ENCODE measurements at regions not wholly inside any gene's neighbourhood (a gene's known extent, or its start where the extent isn't known, plus 50 kb on each side); places are given as distances from the start of the nearest gene placed in this dataset.

DNA sequence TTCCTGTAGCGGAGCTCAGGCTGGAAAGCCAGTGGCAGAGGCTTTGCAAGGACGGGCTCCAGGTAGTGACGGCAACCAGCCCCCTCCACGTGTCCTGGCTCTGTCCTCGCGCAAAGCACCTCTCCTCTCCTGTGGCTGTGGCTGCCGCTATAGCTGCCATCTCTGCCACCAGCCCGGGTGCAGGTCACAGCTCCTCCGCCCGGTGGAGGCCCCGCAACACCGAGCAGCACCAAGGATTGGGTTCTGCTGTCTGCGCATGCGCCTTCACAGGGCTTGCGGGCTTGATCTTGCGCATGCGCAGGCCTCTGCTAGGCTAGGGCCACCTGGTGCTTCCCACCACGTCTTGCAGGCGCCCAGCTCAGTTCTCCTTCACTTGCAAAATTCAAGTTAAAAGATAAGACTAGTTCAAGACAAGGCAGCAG, 625.4 kb downstream of the QKI start (continued):
- TF ChIP-seq, protein P1, sequence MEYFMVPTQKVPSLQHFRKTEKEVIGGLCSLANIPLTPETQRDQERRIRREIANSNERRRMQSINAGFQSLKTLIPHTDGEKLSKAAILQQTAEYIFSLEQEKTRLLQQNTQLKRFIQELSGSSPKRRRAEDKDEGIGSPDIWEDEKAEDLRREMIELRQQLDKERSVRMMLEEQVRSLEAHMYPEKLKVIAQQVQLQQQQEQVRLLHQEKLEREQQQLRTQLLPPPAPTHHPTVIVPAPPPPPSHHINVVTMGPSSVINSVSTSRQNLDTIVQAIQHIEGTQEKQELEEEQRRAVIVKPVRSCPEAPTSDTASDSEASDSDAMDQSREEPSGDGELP (CRISPR knock-in tag; IDR thresholded peaks at IDR 0.05; ENCODE audit: borderline replicate concordance): no peak
- TF ChIP-seq IRF2 (CRISPR knock-in tag; IDR thresholded peaks at IDR 0.05): no peak
- no peak for TF ChIP-seq WHSC1 (IDR thresholded peaks at IDR 0.05; ENCODE audit: low read length)
- TF ChIP-seq ZBTB8A (IDR thresholded peaks at IDR 0.05; ENCODE audit: partially characterized antibody): no peak
- no peak for TF ChIP-seq MYBL2 (IDR thresholded peaks at IDR 0.05; ENCODE audit: low read depth)
- no peak for TF ChIP-seq MYBL2 (CRISPR knock-in tag; IDR thresholded peaks at IDR 0.05; ENCODE audit: borderline replicate concordance)
- TF ChIP-seq ELF2 (CRISPR knock-in tag; IDR thresholded peaks at IDR 0.05): no peak
- no peak for TF ChIP-seq ZNF57 (CRISPR knock-in tag; IDR thresholded peaks at IDR 0.05)
- no peak for TF ChIP-seq CHD4 (IDR thresholded peaks at IDR 0.05; ENCODE audit: insufficient read depth, insufficient replicate concordance, low read depth, low read length, poor library complexity, severe bottlenecking)
- peak in 1 of 2 experiments; percentile 74; a peak in 1 of 4 replicates for TF ChIP-seq KDM4B (IDR thresholded peaks at IDR 0.05; ENCODE audit: borderline replicate concordance in 2 of 2, low read depth in 1 of 2)
- TF ChIP-seq GTF2E2 (tag; IDR thresholded peaks at IDR 0.05): no peak
- TF ChIP-seq YY1 (IDR thresholded peaks at IDR 0.05; ENCODE audit: borderline replicate concordance in 1 of 3, control insufficient read depth in 1 of 3, extremely low read depth in 1 of 3, insufficient read depth in 3 of 3, insufficient read length in 1 of 3, insufficient replicate concordance in 2 of 3, low read depth in 1 of 3, low read length in 2 of 3): peak in 1 of 3 experiments; percentile 17
- TF ChIP-seq HMGN3 (IDR thresholded peaks at IDR 0.05; ENCODE audit: borderline replicate concordance, extremely low read depth, insufficient read length, low read depth, low read length): peak; percentile 44
- TF ChIP-seq RCOR1 (IDR thresholded peaks at IDR 0.05; ENCODE audit: borderline replicate concordance in 1 of 2, low read depth in 2 of 2, low read length in 2 of 2): no peak
- peak; percentile 15; the same call in 1 of the 2 replicates for TF ChIP-seq PHF8 (IDR thresholded peaks at IDR 0.05; ENCODE audit: borderline replicate concordance, low read length)
- TF ChIP-seq RAD21 (CRISPR knock-in tag; conservative IDR thresholded peaks at IDR 0.05 in 1 of 2, IDR thresholded peaks at IDR 0.05 in 1 of 2): peak; percentile 27 to 51; a peak in 3 of 4 replicates
- TF ChIP-seq KLF16 (IDR thresholded peaks at IDR 0.05): no peak
- no peak for TF ChIP-seq ATF1 (CRISPR knock-in tag; IDR thresholded peaks at IDR 0.05)
- TF ChIP-seq ATF1 (tag; IDR thresholded peaks at IDR 0.05): 0 out of 2 replicates have a peak, but pooled peaks have one; percentile 17
- TF ChIP-seq ZNF589 (CRISPR knock-in tag; IDR thresholded peaks at IDR 0.05; ENCODE audit: low read depth): no peak
- TF ChIP-seq, protein P2, sequence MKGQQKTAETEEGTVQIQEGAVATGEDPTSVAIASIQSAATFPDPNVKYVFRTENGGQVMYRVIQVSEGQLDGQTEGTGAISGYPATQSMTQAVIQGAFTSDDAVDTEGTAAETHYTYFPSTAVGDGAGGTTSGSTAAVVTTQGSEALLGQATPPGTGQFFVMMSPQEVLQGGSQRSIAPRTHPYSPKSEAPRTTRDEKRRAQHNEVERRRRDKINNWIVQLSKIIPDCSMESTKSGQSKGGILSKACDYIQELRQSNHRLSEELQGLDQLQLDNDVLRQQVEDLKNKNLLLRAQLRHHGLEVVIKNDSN (CRISPR knock-in tag; IDR thresholded peaks at IDR 0.05): peak; percentile 44; the same call in 1 of the 2 replicates
- TF ChIP-seq, protein P3, sequence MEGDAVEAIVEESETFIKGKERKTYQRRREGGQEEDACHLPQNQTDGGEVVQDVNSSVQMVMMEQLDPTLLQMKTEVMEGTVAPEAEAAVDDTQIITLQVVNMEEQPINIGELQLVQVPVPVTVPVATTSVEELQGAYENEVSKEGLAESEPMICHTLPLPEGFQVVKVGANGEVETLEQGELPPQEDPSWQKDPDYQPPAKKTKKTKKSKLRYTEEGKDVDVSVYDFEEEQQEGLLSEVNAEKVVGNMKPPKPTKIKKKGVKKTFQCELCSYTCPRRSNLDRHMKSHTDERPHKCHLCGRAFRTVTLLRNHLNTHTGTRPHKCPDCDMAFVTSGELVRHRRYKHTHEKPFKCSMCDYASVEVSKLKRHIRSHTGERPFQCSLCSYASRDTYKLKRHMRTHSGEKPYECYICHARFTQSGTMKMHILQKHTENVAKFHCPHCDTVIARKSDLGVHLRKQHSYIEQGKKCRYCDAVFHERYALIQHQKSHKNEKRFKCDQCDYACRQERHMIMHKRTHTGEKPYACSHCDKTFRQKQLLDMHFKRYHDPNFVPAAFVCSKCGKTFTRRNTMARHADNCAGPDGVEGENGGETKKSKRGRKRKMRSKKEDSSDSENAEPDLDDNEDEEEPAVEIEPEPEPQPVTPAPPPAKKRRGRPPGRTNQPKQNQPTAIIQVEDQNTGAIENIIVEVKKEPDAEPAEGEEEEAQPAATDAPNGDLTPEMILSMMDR (IDR thresholded peaks at IDR 0.05 in 2 of 3, conservative IDR thresholded peaks at IDR 0.05 in 1 of 3; ENCODE audit: insufficient read depth in 2 of 3, low read depth in 1 of 3, low read length in 3 of 3): peak; percentile 50 to 63 (median 62); a peak in 5 of 6 replicates

All from K562 (cell line).